GM12873 (cell line): ENCODE measurements at regions not wholly inside any gene's neighbourhood (a gene's known extent, or its start where the extent isn't known, plus 50 kb on each side); places are given as distances from the start of the nearest gene placed in this dataset.

ENCODE experiments used
- CTCF ChIP-seq: IDR thresholded peaks from 2 replicates; pipeline ENCODE4 v1.5.1; 2012; ENCODE audit warnings: low read depth, mild to moderate bottlenecking, moderate library complexity, low read length, control low read depth; ENCODE audit not compliant: insufficient read depth; ENCODE audit errors: missing control alignments

DNA sequence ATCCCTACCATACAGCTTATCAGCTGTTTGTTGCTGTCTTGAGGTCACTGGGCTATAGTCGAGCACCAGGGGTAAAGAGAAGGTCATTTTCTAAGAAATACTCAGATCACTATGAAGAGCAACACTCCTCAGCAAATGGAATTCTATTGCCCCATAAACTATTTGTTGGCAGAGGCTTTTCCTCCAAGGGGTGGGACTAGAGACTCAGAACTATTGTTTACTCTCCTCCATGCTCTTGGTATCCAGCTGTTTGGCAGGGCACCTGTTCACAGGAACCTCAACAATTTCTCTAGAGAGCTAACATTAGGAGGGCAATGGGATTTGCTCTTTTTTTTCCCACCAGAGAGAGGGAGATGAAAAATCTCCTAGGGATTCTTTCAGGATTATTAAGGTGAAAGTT lies 249.1 kb upstream of the SPRED2 start:
- TF ChIP-seq CTCF, result no peak

- no peak for TF ChIP-seq CTCF
Observed at GRCh38 chr2:65678779-65679391, 246.5 kb upstream of the SPRED2 start.

GRCh38 chr2:65675350-65675749 lies 243.0 kb upstream of the SPRED2 start:
- TF ChIP-seq CTCF, result no peak

DNA sequence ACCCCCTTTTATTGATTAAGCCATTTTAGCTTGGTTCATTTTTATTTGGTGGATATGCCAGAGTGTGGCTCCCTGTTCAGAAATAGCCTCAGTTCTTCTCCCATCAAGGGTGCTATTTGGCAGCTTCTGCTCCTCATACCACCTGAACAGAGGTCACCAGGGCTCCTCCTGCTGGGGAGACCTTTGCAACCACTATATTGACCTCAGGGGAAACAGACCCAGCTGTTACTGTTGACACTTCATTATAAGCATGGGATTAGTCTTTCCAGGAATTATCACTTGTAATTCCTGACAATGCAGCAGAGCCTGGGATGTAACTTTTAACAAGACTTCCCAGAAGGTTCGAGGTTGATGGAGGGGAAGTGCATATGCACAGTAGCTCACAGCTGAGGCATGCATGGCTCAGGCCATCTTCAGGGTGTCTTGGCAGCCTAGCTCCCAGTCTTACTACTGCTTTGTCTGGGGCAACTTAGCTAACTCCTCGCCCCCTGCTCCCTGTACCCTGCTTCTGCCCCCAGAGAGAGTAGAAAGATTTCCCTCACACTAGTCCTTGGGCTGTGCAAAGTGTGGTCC lies 239.4 kb upstream of the SPRED2 start:
- TF ChIP-seq CTCF, result peak; percentile 28

DNA sequence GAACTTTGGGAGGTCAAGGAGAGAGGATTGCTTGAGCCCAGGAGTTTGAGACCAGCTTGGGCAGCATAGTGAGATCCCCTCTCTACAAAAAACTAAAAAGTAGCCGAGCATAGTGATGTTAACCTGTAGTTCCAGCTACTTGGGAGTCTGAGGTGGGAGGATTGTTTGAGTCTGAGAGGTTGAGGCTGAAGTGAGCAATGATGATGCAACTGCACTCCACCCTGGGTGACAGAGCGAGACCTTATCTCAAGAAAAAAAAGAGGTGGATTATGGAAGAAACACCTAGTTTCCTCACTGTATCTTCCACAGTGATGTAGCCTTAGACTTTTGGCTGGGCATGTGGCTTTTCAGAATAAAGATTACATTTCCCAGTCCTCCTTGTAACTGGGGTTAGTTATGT lies 237.2 kb upstream of the SPRED2 start:
- no peak for TF ChIP-seq CTCF

- TF ChIP-seq CTCF, result no peak
Observed at GRCh38 chr2:65668744-65669143, 236.3 kb upstream of the SPRED2 start.

DNA sequence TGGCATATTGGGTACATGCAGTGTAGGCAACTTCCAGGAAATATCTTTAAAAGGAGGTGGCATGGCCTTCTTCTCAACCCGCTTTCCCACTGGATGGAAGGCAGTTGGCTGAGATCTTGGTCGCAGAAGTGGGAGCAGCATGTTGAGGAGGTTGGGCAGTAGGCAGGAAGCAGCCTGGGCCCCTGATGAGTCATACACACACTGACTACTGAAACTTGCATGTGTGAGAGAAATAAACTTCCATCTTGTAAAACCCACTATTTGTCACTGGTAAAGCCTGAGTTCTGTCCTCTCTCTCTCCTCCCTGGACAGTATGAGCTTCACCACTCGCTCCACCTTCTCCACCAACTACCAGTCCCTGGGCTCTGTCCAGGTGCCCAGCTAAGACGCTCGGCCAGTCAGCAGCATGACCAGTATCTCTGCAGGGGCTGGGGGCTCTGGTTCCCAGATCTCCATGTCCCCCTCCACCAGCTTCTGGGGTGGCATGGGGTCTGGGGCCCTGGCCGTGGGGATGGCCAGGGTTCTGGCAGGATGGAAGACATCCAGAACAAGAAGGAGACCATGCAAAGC lies 233.8 kb upstream of the SPRED2 start:
- no peak for TF ChIP-seq CTCF
